ENCODE measurements at regions not wholly inside any gene's neighbourhood (a gene's known extent, or its start where the extent isn't known, plus 50 kb on each side); places are given as distances from the start of the nearest gene placed in this dataset.

DNA sequence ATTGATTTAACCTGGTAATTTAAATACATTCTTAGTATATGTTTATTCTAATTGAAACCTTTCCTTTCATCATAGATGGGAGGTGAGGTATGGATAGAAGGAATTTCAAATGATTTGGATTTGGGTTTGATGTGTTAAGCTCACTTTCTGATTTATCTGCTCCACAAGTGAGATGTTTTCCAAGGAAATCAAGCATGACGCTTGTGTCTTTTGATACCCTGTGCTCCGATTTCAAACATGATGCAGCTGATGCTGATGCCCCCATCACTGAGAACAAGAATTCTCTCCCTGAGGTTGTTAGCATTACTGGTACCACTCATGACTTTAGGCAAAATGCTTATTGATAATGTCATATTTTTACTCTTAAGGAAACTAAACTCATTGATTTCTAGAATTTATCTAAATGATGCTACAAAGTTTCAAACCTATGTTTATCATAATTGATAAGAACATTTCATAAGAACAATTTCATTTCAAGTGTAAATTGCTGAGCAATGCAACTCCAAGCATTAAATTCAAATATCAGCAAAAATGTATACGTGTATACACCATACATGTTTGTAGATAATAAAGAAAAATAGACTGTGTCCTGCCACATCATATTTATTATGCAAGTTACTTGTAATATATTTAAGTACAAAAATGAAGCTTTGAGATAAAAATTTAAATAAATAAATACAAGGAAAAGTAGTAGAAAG, 75.5 kb upstream of the LRIG3 start:
- no peaks in the 10 kb centered on the region for H3K9me3 ChIP-seq (ENCODE audit: insufficient read depth, low read depth, low read length)
- H3K36me3 ChIP-seq (ENCODE audit: insufficient read depth, low read depth, low read length), result no peaks in the 10 kb centered on the region
- no peaks in the 10 kb centered on the region for H3K4me1 ChIP-seq (ENCODE audit: insufficient read depth, low read length)
- no peaks in the 10 kb centered on the region for H3K27me3 ChIP-seq (ENCODE audit: insufficient read depth, low read length)
- no peak overlapping the region for H3K27ac ChIP-seq (ENCODE audit: low read length)
- no peak overlapping the region for H3K9ac ChIP-seq (ENCODE audit: low read depth, low read length)
- H3K4me3 ChIP-seq (ENCODE audit: low read length), result no peak overlapping the region

GRCh38 chr12:58988643-58989344, 68.5 kb upstream of the LRIG3 start:
- Histone ChIP-seq H3K27me3 (ENCODE audit: insufficient read depth, low read length) (no peaks in the 10 kb centered on the region), H3K4me1 (ENCODE audit: insufficient read depth, low read length) (no peaks in the 10 kb centered on the region), H3K36me3 (ENCODE audit: insufficient read depth, low read depth, low read length) (no peaks in the 10 kb centered on the region), H3K9me3 (ENCODE audit: insufficient read depth, low read depth, low read length) (peaks cover 17% of the 10 kb centered on the region), H3K9ac (ENCODE audit: low read depth, low read length) (no peak overlapping the region), H3K27ac (ENCODE audit: low read length) (no peak overlapping the region), H3K4me3 (ENCODE audit: low read length) (no peak overlapping the region)

GRCh38 chr12:58981961-58982360, 61.7 kb upstream of the LRIG3 start:
- Histone ChIP-seq H3K9me3 (ENCODE audit: insufficient read depth, low read depth, low read length) (no peaks in the 10 kb centered on the region), H3K4me3 (ENCODE audit: low read length) (no peak overlapping the region), H3K27me3 (ENCODE audit: insufficient read depth, low read length) (no peaks in the 10 kb centered on the region), H3K36me3 (ENCODE audit: insufficient read depth, low read depth, low read length) (no peaks in the 10 kb centered on the region), H3K27ac (ENCODE audit: low read length) (no peak overlapping the region), H3K9ac (ENCODE audit: low read depth, low read length) (no peak overlapping the region), H3K4me1 (ENCODE audit: insufficient read depth, low read length) (no peaks in the 10 kb centered on the region)

DNA sequence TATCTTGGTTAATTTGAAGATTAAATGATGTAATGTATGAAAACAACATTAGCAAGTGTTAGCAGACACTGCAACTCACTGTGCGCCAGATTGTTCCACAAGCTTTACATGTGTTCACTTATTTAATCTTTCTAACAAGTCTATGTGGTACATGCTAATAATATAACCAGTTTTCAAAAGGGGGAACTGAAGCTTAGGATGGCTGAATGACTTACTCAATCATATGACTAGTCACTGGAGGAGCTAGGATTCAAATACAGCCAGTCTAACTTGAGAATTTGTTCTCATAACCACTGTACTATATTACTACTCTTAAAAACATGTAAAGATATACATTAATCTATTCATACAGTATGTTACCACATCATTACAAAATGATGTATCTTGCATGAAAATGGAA, 60.5 kb upstream of the LRIG3 start:
- no peak overlapping the region for H3K27ac ChIP-seq (ENCODE audit: low read length)
- no peak overlapping the region for H3K9ac ChIP-seq (ENCODE audit: low read depth, low read length)
- H3K36me3 ChIP-seq (ENCODE audit: insufficient read depth, low read depth, low read length), result no peaks in the 10 kb centered on the region
- no peaks in the 10 kb centered on the region for H3K27me3 ChIP-seq (ENCODE audit: insufficient read depth, low read length)
- H3K4me1 ChIP-seq (ENCODE audit: insufficient read depth, low read length), result no peaks in the 10 kb centered on the region
- no peaks in the 10 kb centered on the region for H3K9me3 ChIP-seq (ENCODE audit: insufficient read depth, low read depth, low read length)
- H3K4me3 ChIP-seq (ENCODE audit: low read length), result no peak overlapping the region

- Histone ChIP-seq H3K4me1 (ENCODE audit: insufficient read depth, low read length) (no peaks in the 10 kb centered on the region), H3K27ac (ENCODE audit: low read length) (no peak overlapping the region), H3K9me3 (ENCODE audit: insufficient read depth, low read depth, low read length) (no peaks in the 10 kb centered on the region), H3K9ac (ENCODE audit: low read depth, low read length) (no peak overlapping the region), H3K27me3 (ENCODE audit: insufficient read depth, low read length) (no peaks in the 10 kb centered on the region), H3K36me3 (ENCODE audit: insufficient read depth, low read depth, low read length) (no peaks in the 10 kb centered on the region), H3K4me3 (ENCODE audit: low read length) (no peak overlapping the region)
Measured at GRCh38 chr12:58978717-58979116, 58.4 kb upstream of the LRIG3 start.

- Histone ChIP-seq H3K36me3 (ENCODE audit: insufficient read depth, low read depth, low read length) (no peaks in the 10 kb centered on the region), H3K9ac (ENCODE audit: low read depth, low read length) (no peak overlapping the region), H3K9me3 (ENCODE audit: insufficient read depth, low read depth, low read length) (no peaks in the 10 kb centered on the region), H3K4me1 (ENCODE audit: insufficient read depth, low read length) (no peaks in the 10 kb centered on the region), H3K27me3 (ENCODE audit: insufficient read depth, low read length) (no peaks in the 10 kb centered on the region), H3K27ac (ENCODE audit: low read length) (no peak overlapping the region), H3K4me3 (ENCODE audit: low read length) (no peak overlapping the region)
Measured at GRCh38 chr12:58977476-58977875, 57.2 kb upstream of the LRIG3 start.

DNA sequence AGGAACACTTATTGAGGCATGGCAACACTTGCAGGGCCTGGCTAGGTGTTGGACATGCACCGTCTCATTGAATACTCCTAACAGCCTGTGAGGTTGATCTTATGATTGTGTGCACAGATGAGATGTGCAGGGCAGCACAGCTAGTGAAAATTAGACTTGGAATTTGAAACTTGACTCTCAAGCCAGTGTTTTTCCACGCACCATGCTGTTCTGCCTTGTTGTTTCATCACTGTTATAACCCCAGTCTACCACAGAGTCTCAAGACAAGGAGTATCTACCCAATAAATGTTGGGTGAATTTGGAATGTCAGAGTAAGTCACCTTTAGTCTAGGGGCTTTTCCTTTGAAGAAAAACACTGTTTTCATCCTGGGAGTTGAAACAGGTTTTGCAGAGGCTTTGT, 55.8 kb upstream of the LRIG3 start:
- H3K27ac ChIP-seq (ENCODE audit: low read length), result no peak overlapping the region
- H3K9me3 ChIP-seq (ENCODE audit: insufficient read depth, low read depth, low read length), result no peaks in the 10 kb centered on the region
- H3K36me3 ChIP-seq (ENCODE audit: insufficient read depth, low read depth, low read length), result no peaks in the 10 kb centered on the region
- H3K27me3 ChIP-seq (ENCODE audit: insufficient read depth, low read length), result no peaks in the 10 kb centered on the region
- no peak overlapping the region for H3K9ac ChIP-seq (ENCODE audit: low read depth, low read length)
- H3K4me1 ChIP-seq (ENCODE audit: insufficient read depth, low read length), result no peaks in the 10 kb centered on the region
- no peak overlapping the region for H3K4me3 ChIP-seq (ENCODE audit: low read length)

Data from iPS-20b (cell line).